ENCODE measurements at regions not wholly inside any gene's neighbourhood (a gene's known extent, or its start where the extent isn't known, plus 50 kb on each side); places are given as distances from the start of the nearest gene placed in this dataset.

DNA sequence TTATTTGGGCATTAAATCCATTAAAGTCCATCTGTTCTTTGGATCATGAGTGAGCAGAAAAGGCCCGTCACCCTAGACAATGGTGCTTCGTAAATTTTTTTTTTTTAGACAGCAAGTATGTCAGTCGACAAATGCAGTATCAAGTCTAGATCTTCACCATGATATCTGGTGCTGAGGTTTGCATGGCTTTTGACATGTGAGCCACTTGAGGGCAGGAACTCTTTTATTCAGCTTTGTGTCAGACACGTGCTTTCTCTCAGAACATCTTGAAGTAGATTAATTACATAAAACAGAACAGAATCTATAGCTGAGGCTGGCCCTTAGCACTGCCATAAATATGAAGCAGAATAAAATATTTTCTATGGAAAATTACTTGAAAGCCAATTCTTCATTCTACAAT is 62.9 kb upstream of the CARD18 start:
- DNase-seq (ENCODE audit: low read depth): no peak
- no peak overlapping the region for H3K4me3 ChIP-seq (ENCODE audit: low read depth, low read length)
- TF ChIP-seq, protein P1, sequence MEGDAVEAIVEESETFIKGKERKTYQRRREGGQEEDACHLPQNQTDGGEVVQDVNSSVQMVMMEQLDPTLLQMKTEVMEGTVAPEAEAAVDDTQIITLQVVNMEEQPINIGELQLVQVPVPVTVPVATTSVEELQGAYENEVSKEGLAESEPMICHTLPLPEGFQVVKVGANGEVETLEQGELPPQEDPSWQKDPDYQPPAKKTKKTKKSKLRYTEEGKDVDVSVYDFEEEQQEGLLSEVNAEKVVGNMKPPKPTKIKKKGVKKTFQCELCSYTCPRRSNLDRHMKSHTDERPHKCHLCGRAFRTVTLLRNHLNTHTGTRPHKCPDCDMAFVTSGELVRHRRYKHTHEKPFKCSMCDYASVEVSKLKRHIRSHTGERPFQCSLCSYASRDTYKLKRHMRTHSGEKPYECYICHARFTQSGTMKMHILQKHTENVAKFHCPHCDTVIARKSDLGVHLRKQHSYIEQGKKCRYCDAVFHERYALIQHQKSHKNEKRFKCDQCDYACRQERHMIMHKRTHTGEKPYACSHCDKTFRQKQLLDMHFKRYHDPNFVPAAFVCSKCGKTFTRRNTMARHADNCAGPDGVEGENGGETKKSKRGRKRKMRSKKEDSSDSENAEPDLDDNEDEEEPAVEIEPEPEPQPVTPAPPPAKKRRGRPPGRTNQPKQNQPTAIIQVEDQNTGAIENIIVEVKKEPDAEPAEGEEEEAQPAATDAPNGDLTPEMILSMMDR (IDR thresholded peaks at IDR 0.05; ENCODE audit: control insufficient read depth, extremely low read depth, insufficient read depth): no peak

DNA sequence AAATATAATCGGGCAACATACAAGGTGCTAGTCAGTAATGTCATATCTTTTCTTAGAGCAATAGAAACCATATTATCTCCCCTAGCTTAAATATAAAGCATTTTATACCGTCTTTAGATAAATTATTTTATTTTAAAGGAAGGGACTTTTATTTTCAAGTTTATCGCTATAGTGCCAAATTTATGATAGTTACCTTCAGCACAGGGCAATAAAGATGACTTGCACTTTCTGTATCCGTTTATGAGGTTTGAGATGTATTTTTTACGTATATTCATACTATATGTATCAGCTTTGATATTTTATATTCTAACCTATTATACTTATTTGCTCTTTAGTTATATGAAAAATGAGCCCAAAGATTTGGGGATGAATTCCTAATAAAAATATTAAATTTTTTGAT is 61.6 kb upstream of the CARD18 start:
- no peak for DNase-seq (ENCODE audit: low read depth)
- TF ChIP-seq, protein P1 (IDR thresholded peaks at IDR 0.05; ENCODE audit: control insufficient read depth, extremely low read depth, insufficient read depth): no peak
- no peak overlapping the region for H3K4me3 ChIP-seq (ENCODE audit: low read depth, low read length)

- TF ChIP-seq, protein P1 (IDR thresholded peaks at IDR 0.05; ENCODE audit: control insufficient read depth, extremely low read depth, insufficient read depth): no peak
- DNase-seq (ENCODE audit: low read depth): no peak
- no peak overlapping the region for H3K4me3 ChIP-seq (ENCODE audit: low read depth, low read length)
These were observed 57.7 kb upstream of the CARD18 start for GRCh38 chr11:105197071-105197815.

- DNase-seq (ENCODE audit: low read depth): no peak
- TF ChIP-seq, protein P1 (IDR thresholded peaks at IDR 0.05; ENCODE audit: control insufficient read depth, extremely low read depth, insufficient read depth): no peak
- no peak overlapping the region for H3K4me3 ChIP-seq (ENCODE audit: low read depth, low read length)
These were observed 53.7 kb upstream of the CARD18 start for GRCh38 chr11:105193260-105193659.

- no peak for DNase-seq (ENCODE audit: low read depth)
- TF ChIP-seq, protein P1 (IDR thresholded peaks at IDR 0.05; ENCODE audit: control insufficient read depth, extremely low read depth, insufficient read depth): no peak
- no peak overlapping the region for H3K4me3 ChIP-seq (ENCODE audit: low read depth, low read length)
These were observed 52.5 kb upstream of the CARD18 start for GRCh38 chr11:105192115-105192514.

DNA sequence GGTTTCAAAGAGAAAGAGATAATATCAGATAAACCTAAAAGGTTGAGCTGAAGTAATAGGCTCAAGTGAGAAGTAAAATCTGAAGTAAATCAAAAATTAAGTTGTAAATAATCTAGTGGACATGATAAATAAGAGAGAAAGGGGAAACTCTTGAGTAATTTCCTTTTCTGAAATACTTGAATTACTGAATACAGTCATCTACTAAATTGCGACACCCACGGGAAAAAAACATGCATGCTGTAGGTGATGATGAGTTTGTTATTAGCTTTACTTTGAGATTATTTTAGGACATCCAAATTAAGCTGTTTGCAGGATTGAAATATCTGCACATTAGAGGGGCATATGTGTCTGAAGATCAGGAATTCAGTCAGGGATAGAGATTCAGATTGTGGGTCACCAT is 50.0 kb upstream of the CARD18 start:
- TF ChIP-seq, protein P1 (IDR thresholded peaks at IDR 0.05; ENCODE audit: control insufficient read depth, extremely low read depth, insufficient read depth): no peak
- DNase-seq (ENCODE audit: low read depth): no peak

More for the DNA sequence above, 50.0 kb upstream of the CARD18 start:
- no peak overlapping the region for H3K4me3 ChIP-seq (ENCODE audit: low read depth, low read length)
